ENCODE measurements at regions not wholly inside any gene's neighbourhood (a gene's known extent, or its start where the extent isn't known, plus 50 kb on each side); places are given as distances from the start of the nearest gene placed in this dataset.

- H2BK120ac ChIP-seq (ENCODE audit: insufficient read depth, low read length, poor library complexity): no peak overlapping the region
- no peak overlapping the region for H3K4me3 ChIP-seq (ENCODE audit: low read depth, low read length)
- DNase-seq: no peak
- H3K79me1 ChIP-seq (ENCODE audit: low read length): no peaks in the 10 kb centered on the region
- H3K27ac ChIP-seq (ENCODE audit: low read depth, low read length): no peak overlapping the region
- H2BK5ac ChIP-seq (ENCODE audit: low read depth, low read length, poor library complexity): no peak overlapping the region
- no CpG with 5 or more reads among the region's 2 CpGs for WGBS (ENCODE audit: extremely low coverage, insufficient coverage, insufficient read length)
- no peaks in the 10 kb centered on the region for H3K36me3 ChIP-seq (ENCODE audit: control insufficient read depth in 1 of 2, insufficient read depth in 2 of 2, low read length in 2 of 2)
- H2BK12ac ChIP-seq (ENCODE audit: low read length): no peak overlapping the region
- H4K8ac ChIP-seq (ENCODE audit: low read depth, low read length): no peak overlapping the region
- H3K4ac ChIP-seq (ENCODE audit: low read depth, low read length): no peak overlapping the region
- H3K14ac ChIP-seq (ENCODE audit: low read length): no peak overlapping the region
- H3K23ac ChIP-seq (ENCODE audit: low read length): no peak overlapping the region
- no peak overlapping the region for H2AFZ ChIP-seq (ENCODE audit: insufficient read depth, low read length, poor library complexity)
- H3K27me3 ChIP-seq (ENCODE audit: insufficient read depth, low read length): no peaks in the 10 kb centered on the region
- no peaks in the 10 kb centered on the region for H3K4me1 ChIP-seq (ENCODE audit: control insufficient read depth in 1 of 2, insufficient read depth in 2 of 2, low read length in 2 of 2)
- H3K9ac ChIP-seq (ENCODE audit: low read length): no peak overlapping the region
- no peaks in the 10 kb centered on the region for H3K79me2 ChIP-seq (ENCODE audit: control insufficient read depth, insufficient read depth, low read length, poor library complexity)
- H3K9me3 ChIP-seq (ENCODE audit: insufficient read depth, low read depth, low read length): no peaks in the 10 kb centered on the region
- H4K91ac ChIP-seq (ENCODE audit: low read depth, low read length): no peak overlapping the region
- no peak overlapping the region for H4K12ac ChIP-seq (ENCODE audit: low read depth, low read length)
- no peak overlapping the region for H3K18ac ChIP-seq (ENCODE audit: low read length)
- no peak overlapping the region for H2AK5ac ChIP-seq (ENCODE audit: low read length)
- H3K4me2 ChIP-seq (ENCODE audit: low read length): no peak overlapping the region
These were observed 418.8 kb upstream of the SPHKAP start for GRCh38 chr2:228600265-228600664.

DNA sequence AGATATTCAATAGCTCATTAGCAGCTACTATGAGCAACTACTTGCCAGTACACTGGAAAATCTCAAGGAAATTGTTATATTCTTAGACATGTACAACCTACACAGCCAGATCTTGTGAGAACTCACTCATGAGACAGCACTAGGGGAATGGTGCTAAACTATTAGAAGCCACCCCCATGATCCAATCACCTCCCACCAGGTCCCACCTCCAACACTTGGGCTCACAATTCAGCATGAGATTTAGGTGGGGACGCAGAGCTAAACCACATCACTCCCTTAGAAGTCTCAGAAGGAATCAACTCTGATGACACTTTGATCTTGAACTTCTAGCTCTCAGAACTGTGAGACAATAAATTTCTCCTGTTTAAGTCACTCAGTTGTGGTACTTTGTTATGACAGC, 418.3 kb upstream of the SPHKAP start:
- no peak overlapping the region for H2AK5ac ChIP-seq (ENCODE audit: low read length)
- H3K4ac ChIP-seq (ENCODE audit: low read depth, low read length): no peak overlapping the region
- no peaks in the 10 kb centered on the region for H3K79me1 ChIP-seq (ENCODE audit: low read length)
- no peaks in the 10 kb centered on the region for H3K27me3 ChIP-seq (ENCODE audit: insufficient read depth, low read length)
- H4K12ac ChIP-seq (ENCODE audit: low read depth, low read length): no peak overlapping the region
- H3K36me3 ChIP-seq (ENCODE audit: control insufficient read depth in 1 of 2, insufficient read depth in 2 of 2, low read length in 2 of 2): no peaks in the 10 kb centered on the region
- H2AFZ ChIP-seq (ENCODE audit: insufficient read depth, low read length, poor library complexity): no peak overlapping the region
- no peaks in the 10 kb centered on the region for H3K9me3 ChIP-seq (ENCODE audit: insufficient read depth, low read depth, low read length)
- no peak overlapping the region for H3K27ac ChIP-seq (ENCODE audit: low read depth, low read length)
- H4K8ac ChIP-seq (ENCODE audit: low read depth, low read length): no peak overlapping the region
- H2BK120ac ChIP-seq (ENCODE audit: insufficient read depth, low read length, poor library complexity): no peak overlapping the region
- H3K23ac ChIP-seq (ENCODE audit: low read length): no peak overlapping the region
- no peak overlapping the region for H2BK12ac ChIP-seq (ENCODE audit: low read length)
- DNase-seq: no peak
- no peak overlapping the region for H3K9ac ChIP-seq (ENCODE audit: low read length)
- H3K4me3 ChIP-seq (ENCODE audit: low read depth, low read length): no peak overlapping the region
- no peak overlapping the region for H3K4me2 ChIP-seq (ENCODE audit: low read length)
- H3K79me2 ChIP-seq (ENCODE audit: control insufficient read depth, insufficient read depth, low read length, poor library complexity): no peaks in the 10 kb centered on the region
- no peak overlapping the region for H3K14ac ChIP-seq (ENCODE audit: low read length)
- no peak overlapping the region for H2BK5ac ChIP-seq (ENCODE audit: low read depth, low read length, poor library complexity)
- H3K4me1 ChIP-seq (ENCODE audit: control insufficient read depth in 1 of 2, insufficient read depth in 2 of 2, low read length in 2 of 2): no peaks in the 10 kb centered on the region
- H4K91ac ChIP-seq (ENCODE audit: low read depth, low read length): no peak overlapping the region
- WGBS (ENCODE audit: extremely low coverage, insufficient coverage, insufficient read length): no CpG with 5 or more reads among the region's 1 CpG
- H3K18ac ChIP-seq (ENCODE audit: low read length): no peak overlapping the region

DNA sequence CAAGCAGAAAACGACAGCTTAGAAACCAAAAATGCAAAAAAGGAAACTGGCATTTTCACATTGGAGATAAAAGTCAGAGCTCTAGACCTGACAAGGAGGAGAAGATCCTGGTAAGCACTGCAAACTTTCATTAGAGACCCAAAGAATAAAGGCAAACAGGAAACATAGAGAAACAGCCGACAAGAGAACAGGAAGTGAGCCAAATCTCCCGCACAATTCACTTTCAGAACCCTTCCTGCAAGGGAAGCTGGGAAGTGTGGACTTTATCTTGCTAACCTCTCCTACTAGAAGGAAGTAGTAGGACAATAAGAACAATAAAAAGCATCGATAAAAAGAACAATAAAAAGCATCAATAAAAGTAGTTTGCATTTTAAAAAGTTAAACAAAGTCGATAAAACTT, 417.8 kb upstream of the SPHKAP start:
- Histone ChIP-seq H3K79me2 (ENCODE audit: control insufficient read depth, insufficient read depth, low read length, poor library complexity) (no peaks in the 10 kb centered on the region), H3K14ac (ENCODE audit: low read length) (no peak overlapping the region), H3K4me2 (ENCODE audit: low read length) (no peak overlapping the region), H3K27ac (ENCODE audit: low read depth, low read length) (no peak overlapping the region), H2AFZ (ENCODE audit: insufficient read depth, low read length, poor library complexity) (no peak overlapping the region), H4K8ac (ENCODE audit: low read depth, low read length) (no peak overlapping the region), H4K12ac (ENCODE audit: low read depth, low read length) (no peak overlapping the region), H2BK5ac (ENCODE audit: low read depth, low read length, poor library complexity) (no peak overlapping the region), H2BK12ac (ENCODE audit: low read length) (no peak overlapping the region), H2AK5ac (ENCODE audit: low read length) (no peak overlapping the region), H4K91ac (ENCODE audit: low read depth, low read length) (no peak overlapping the region), H3K9me3 (ENCODE audit: insufficient read depth, low read depth, low read length) (no peaks in the 10 kb centered on the region), H3K23ac (ENCODE audit: low read length) (no peak overlapping the region), H3K4me3 (ENCODE audit: low read depth, low read length) (no peak overlapping the region), H3K79me1 (ENCODE audit: low read length) (no peaks in the 10 kb centered on the region), H3K4me1 (ENCODE audit: control insufficient read depth in 1 of 2, insufficient read depth in 2 of 2, low read length in 2 of 2) (no peaks in the 10 kb centered on the region), H3K36me3 (ENCODE audit: control insufficient read depth in 1 of 2, insufficient read depth in 2 of 2, low read length in 2 of 2) (no peaks in the 10 kb centered on the region), H3K4ac (ENCODE audit: low read depth, low read length) (no peak overlapping the region), H3K18ac (ENCODE audit: low read length) (no peak overlapping the region), H2BK120ac (ENCODE audit: insufficient read depth, low read length, poor library complexity) (no peak overlapping the region), H3K9ac (ENCODE audit: low read length) (no peak overlapping the region), H3K27me3 (ENCODE audit: insufficient read depth, low read length) (no peaks in the 10 kb centered on the region)
- DNase-seq: no peak
- WGBS (ENCODE audit: extremely low coverage, insufficient coverage, insufficient read length): no CpG with 5 or more reads among the region's 5 CpGs

DNA sequence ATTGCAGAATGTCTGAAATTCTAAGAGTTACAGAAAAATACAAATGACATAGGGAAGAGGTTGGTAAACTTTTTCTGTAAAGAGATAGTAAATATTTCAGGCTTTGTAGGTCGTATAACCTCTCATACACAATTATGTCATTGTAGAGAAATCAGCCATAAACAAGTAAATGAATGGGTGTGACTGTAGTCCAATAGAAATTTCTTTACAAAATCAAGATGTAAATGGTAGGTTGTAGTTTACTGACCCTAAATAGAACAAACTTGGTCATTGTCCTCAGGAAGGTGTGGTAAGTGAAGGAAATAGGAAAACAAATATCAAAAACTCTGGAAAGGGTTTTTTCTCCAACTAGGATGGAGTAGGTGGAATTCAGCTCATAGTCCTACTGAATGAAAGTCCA, 415.5 kb upstream of the SPHKAP start:
- H3K9me3 ChIP-seq (ENCODE audit: insufficient read depth, low read depth, low read length): no peaks in the 10 kb centered on the region
- no peak overlapping the region for H2AFZ ChIP-seq (ENCODE audit: insufficient read depth, low read length, poor library complexity)
- H2BK120ac ChIP-seq (ENCODE audit: insufficient read depth, low read length, poor library complexity): no peak overlapping the region
- no peak overlapping the region for H3K18ac ChIP-seq (ENCODE audit: low read length)
- no peak overlapping the region for H3K4me2 ChIP-seq (ENCODE audit: low read length)
- H3K79me2 ChIP-seq (ENCODE audit: control insufficient read depth, insufficient read depth, low read length, poor library complexity): no peaks in the 10 kb centered on the region
- H3K9ac ChIP-seq (ENCODE audit: low read length): no peak overlapping the region
- no peaks in the 10 kb centered on the region for H3K36me3 ChIP-seq (ENCODE audit: control insufficient read depth in 1 of 2, insufficient read depth in 2 of 2, low read length in 2 of 2)
- H2BK12ac ChIP-seq (ENCODE audit: low read length): no peak overlapping the region
- H3K27ac ChIP-seq (ENCODE audit: low read depth, low read length): no peak overlapping the region
- H3K23ac ChIP-seq (ENCODE audit: low read length): no peak overlapping the region
- DNase-seq: no peak
- no peak overlapping the region for H2AK5ac ChIP-seq (ENCODE audit: low read length)
- H4K91ac ChIP-seq (ENCODE audit: low read depth, low read length): no peak overlapping the region
- H3K4ac ChIP-seq (ENCODE audit: low read depth, low read length): no peak overlapping the region
- H3K14ac ChIP-seq (ENCODE audit: low read length): no peak overlapping the region
- no peaks in the 10 kb centered on the region for H3K4me1 ChIP-seq (ENCODE audit: control insufficient read depth in 1 of 2, insufficient read depth in 2 of 2, low read length in 2 of 2)
- H3K79me1 ChIP-seq (ENCODE audit: low read length): no peaks in the 10 kb centered on the region
- H4K12ac ChIP-seq (ENCODE audit: low read depth, low read length): no peak overlapping the region
- no peak overlapping the region for H4K8ac ChIP-seq (ENCODE audit: low read depth, low read length)
- no peaks in the 10 kb centered on the region for H3K27me3 ChIP-seq (ENCODE audit: insufficient read depth, low read length)
- no CpG with 5 or more reads among the region's 1 CpG for WGBS (ENCODE audit: extremely low coverage, insufficient coverage, insufficient read length)
- no peak overlapping the region for H2BK5ac ChIP-seq (ENCODE audit: low read depth, low read length, poor library complexity)
- no peak overlapping the region for H3K4me3 ChIP-seq (ENCODE audit: low read depth, low read length)

All from trophoblast cell (in vitro differentiated cells and primary cell).